Ovary (tissue), 3 donors: ENCODE measurements at regions not wholly inside any gene's neighbourhood (a gene's known extent, or its start where the extent isn't known, plus 50 kb on each side); places are given as distances from the start of the nearest gene placed in this dataset.

Experiments used
- CTCF ChIP-seq, 3 donors: fragments of 450-650 bp in 2 of 3; fragments of 200-600 bp in 1 of 3; IDR thresholded peaks; one replicate each; pipeline versions ENCODE4 v1.5.1 to v1.8.0; 2016 to 2022; ENCODE audit warnings: antibody characterized with exemption in 3 of 3, mild to moderate bottlenecking in 1 of 3
- EP300 ChIP-seq: sonication (generic); formaldehyde crosslinking; IDR thresholded peaks from one replicate; pipeline ENCODE4 v1.6.1; 2017; ENCODE audit warnings: antibody characterized with exemption
- POLR2A ChIP-seq: fragments of 450-650 bp; IDR thresholded peaks from one replicate; pipeline ENCODE4 v1.6.1; 2017; ENCODE audit warnings: antibody characterized with exemption, mild to moderate bottlenecking, moderate library complexity
- donor health status: DM: no; HTN: no; CAD: no.

- TF ChIP-seq CTCF (IDR thresholded peaks at IDR 0.05) (no peak), POLR2A (no peak), EP300 (no peak)
Measured at GRCh38 chr6:4208158-4208557, 72.8 kb upstream of the ECI2 start.
